GM12872 (cell line): ENCODE measurements at regions not wholly inside any gene's neighbourhood (a gene's known extent, or its start where the extent isn't known, plus 50 kb on each side); places are given as distances from the start of the nearest gene placed in this dataset.
A peak's percentile ranks its signal among the peaks of the same experiment; 100 is the strongest.

Experiments
- CTCF ChIP-seq: IDR thresholded peaks from 3 replicates; pipeline ENCODE4 v1.5.1; 2011; ENCODE audit warnings: low read depth, mild to moderate bottlenecking, low read length, moderate library complexity; ENCODE audit not compliant: insufficient read depth

GRCh38 chr1:88070956-88071355 lies 613.1 kb upstream of the PKN2 start:
- TF ChIP-seq CTCF = no peak

- no peak for TF ChIP-seq CTCF
These were observed 609.4 kb upstream of the PKN2 start for GRCh38 chr1:88074661-88075060.

GRCh38 chr1:88075813-88076212 lies 608.3 kb upstream of the PKN2 start:
- TF ChIP-seq CTCF = no peak

DNA sequence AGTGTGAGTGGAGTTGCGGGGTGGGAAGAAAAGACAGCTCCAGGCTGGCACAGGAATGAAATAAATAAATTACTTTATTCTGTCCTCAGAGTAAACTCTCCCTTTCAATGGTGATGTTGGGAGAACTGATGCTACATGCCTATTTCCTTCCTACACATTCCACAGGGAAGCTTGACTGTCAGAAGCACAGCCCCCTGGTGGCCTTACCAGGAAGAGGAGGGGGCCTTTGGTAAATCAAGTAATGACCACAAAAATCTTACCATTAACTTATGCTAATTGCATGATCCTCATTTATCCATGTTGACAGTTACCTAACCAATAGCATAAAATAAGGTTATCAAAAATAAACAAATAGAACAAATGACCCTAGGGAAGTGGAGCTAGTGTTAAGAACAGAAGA lies 605.0 kb upstream of the PKN2 start:
- TF ChIP-seq CTCF = peak; percentile 31

GRCh38 chr1:88080875-88081274 lies 603.2 kb upstream of the PKN2 start:
- TF ChIP-seq CTCF = no peak

GRCh38 chr1:88088481-88088880 lies 595.6 kb upstream of the PKN2 start:
- TF ChIP-seq CTCF = no peak

- TF ChIP-seq CTCF = no peak
These were observed 594.1 kb upstream of the PKN2 start for GRCh38 chr1:88089961-88090360.

GRCh38 chr1:88098881-88099280 lies 585.2 kb upstream of the PKN2 start:
- no peak for TF ChIP-seq CTCF
